ENCODE measurements at regions not wholly inside any gene's neighbourhood (a gene's known extent, or its start where the extent isn't known, plus 50 kb on each side); places are given as distances from the start of the nearest gene placed in this dataset.
"Not testable (repeated sequence)": the region's sequence is repeated elsewhere in the genome, so short reads cannot be mapped to it uniquely, and the experiment has no call there.

DNA sequence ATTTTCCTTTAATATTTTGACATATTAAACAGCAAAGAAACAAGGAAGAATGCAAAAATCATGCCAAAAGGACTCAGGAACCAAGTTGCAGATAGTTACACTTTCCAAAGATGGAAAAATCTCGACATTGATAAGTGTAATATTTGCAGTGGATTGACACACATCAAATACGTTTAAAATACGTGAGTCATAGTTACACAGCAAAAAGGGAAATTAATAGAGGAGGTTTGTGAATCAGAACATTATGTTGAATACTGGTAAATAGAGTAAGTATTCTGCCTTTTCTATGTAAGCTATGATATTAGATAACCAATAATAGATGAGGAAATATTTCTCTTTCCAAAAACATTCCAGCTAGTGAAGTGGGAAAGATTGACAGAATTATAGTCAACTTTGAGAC, 1761.3 kb upstream of the IGFBP7 start:
- no peak for DNase-seq

DNA sequence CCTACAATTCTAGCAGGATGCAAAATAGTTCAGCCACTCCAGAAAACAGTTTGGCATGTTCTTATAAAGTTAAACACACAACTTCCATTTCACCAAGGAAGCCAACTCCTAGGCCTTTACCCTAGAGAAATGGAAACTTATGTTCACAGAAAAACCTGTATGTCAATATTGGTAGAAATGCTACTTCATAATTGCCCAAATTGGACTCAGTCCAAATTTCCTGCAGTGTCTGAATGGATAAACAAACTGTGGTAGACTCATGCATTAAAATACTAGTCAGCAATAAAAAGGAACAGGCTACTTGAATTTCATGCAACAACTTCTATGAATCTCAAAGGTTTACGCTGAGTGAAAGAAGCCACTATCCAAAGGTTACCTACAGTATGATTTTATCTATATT, 1738.8 kb upstream of the IGFBP7 start:
- DNase-seq, result no peak

DNA sequence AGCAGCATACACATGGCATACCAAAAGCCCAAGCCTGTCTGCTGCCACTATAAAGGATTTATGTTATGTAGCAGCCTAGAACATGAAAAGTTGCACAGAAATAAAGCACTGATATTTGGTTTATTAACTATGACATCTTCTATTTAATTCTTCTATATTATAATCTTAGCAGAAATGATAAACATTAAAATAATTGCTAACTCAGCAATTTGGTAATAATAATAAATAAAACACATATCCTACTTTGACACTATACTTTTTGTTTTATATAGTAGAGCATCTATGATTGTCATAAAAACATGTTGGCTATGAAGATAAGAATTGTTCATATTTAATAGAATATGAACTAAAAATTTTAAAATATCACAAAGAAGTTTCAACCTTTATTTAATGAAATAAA, 1733.3 kb upstream of the IGFBP7 start:
- no peak for DNase-seq

DNA sequence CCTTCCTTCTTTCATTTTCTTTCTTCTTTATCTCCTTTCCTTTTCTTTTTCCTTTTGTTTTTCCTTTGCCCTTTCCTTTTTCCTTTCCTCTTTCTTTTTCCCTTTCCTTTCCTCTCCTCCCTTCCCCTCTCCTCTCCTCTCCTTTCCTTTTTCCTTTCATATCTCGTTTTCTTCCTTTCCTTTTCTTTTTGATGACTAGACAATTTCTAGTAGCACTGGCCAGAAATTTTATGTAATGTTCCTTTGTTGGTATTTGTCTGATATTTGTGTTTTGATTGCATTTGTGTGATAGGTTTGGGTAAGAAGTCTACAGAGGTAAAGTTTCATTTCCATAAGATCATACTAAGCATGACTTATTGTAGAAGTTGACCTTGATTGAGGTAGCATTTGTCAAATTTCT, 1722.9 kb upstream of the IGFBP7 start:
- no peak for DNase-seq

DNA sequence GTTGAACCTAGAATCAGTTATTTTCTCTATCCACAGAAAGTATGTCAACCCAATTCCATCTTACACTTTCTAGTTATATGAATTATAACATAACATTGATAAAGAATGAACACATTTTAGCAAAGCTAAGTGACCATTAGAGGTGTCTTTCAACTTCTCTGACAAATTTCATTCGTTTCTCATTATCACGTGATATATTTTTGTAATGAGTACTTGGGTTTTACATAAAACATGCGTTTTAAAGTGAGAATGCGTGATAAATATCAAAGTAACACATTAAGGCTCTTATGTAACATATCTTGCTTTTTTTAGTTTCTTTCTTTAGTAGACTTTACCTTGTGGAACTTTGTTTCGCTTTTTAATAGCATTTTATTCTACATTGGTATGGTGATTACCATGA, 1715.1 kb upstream of the IGFBP7 start:
- DNase-seq, result no peak

DNA sequence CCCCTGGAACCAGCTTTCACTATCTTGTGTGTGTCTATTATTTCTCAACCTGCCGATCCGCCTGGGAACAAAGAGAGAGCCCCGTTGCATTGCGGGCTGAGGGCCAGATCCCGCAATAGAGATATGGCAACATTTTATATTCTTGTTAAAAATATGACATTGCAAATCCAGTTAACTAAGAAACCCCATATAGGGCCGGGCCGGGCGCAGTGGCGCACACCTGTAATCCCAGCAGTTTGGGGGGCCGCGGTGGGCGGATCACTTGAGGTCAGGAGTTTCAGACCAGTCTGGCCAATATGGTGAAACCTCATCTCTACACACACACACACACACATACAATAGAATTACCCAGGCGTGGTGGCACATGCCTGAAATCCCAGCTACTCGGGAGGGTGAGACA, 1708.4 kb upstream of the IGFBP7 start:
- DNase-seq, result not testable (repeated sequence)

DNA sequence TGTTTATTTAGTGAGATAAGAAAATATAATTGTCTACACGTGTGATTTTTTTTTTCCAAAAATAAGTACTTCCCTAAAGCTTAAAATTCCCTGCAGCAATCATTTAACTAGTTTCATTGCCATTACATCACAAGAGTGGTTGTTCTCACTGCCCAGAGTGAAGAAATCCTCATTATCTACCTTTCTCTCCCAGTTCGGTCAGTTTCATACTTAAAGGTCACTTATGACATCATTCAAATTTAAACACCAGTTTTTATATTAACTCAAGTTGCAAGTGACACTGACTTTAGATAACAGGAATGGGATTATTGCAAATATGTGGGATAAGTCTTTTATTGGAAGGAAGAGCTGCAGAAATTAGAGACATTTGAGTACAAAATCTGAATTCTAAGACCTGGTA, 1699.8 kb upstream of the IGFBP7 start:
- DNase-seq, result no peak

DNA sequence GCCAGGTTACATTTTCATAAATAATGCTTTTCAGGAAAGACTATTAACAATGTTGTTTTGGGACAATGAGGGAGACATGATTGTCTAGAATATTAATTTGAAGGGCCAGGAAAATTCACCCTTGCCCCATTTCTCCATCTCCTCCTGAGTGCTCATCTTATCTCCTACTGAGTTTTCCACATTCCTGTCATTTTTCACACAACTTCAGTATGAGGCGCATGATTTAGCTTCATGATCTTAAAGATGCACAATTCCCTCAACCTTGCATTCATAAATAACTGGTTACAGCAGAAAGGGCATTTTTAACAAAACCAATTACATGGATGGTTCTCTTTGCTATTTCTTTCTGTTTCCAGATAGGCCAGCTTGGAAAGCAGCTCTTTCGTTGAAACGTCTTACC, 1699.2 kb upstream of the IGFBP7 start:
- DNase-seq, result no peak

DNA sequence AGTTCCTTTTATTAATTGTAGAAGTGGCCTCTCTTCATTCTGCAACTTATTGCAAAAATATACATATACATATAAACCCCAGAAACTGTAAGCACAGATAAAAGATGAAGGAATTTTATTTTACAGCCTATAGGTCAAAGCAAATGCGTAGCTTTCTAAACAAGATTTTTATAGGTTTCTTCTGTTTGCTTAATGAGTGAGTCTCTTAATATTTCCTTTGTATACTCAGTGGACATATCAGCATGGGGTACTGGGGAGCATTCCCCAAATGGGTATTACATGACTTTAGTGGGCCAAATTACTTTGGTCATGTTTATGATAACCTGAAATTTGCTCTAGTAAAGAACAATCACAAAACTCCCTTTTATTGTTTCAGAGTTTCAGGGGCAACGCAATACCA, 1698.6 kb upstream of the IGFBP7 start:
- DNase-seq, result no peak

DNA sequence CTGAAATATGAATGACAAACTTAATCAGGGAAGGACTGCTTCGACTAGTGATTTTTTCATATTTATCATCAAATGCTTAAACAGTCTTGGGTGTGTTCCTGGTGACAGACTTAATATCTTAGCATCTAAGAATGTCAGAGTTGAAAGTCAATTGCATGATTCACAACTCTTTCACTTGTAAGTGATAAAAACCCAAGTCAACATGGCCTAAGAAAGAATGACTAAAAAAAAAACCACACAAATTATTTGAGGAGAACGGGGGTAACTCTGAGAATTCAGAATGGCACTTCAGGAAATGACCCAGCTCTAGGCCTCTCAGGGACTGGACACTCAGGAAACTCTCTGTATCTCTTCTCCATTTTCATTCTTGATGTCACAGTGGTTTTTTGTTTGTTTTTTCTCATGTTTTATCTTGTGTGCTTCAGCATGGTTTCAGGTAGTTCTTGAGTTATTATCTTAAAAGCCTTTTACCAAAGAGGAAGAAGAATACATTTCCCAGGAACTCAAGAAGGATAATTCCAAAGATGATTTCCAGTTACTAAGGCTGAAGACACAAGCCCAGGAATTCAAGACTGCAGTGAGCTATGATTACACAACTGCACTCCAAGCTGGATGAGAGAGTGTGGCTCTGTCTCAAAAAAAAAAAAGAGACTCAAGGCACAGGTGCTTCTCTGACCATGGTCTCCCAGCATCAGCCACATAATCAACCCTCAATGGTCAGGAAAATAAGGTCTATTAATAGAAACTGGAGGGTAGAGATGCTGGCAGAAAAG, 1697.8 kb upstream of the IGFBP7 start:
- no peak for DNase-seq

DNA sequence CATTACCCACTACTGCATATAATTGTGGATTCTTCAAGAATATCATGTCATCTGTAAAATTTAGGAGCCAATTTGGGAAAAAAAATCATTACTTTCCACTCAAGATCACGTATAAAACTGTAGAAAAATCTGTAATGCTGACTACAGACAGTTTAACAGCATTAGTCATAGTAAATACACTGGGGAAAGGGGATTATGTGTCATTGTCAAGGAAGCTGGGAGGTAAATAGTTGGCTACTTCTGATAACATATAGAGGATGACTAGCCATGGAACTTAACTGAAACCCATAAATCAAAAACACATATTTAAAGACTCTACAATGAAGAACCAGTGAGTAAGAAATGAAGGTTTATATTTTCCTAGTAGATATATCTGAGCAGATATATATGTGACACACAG, 1666.4 kb upstream of the IGFBP7 start:
- DNase-seq, result no peak

DNA sequence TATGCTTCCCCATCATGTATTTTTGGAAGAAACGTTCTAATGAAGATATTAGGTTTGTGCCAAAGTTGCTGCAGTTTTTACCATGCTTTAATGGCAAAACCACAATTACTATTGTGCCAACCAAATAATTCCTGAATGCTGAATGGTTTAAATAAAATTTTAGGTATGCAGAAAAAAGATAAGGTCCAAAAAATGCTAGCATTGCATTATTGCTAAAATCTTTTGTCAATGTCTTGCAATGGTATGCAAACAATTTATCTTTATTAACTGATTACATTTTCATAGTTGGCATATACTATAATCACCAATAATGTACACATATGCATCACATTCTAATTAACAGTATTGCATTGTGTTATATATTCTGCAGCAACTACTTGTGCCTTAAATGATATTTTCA, 1657.4 kb upstream of the IGFBP7 start:
- no peak for DNase-seq

DNA sequence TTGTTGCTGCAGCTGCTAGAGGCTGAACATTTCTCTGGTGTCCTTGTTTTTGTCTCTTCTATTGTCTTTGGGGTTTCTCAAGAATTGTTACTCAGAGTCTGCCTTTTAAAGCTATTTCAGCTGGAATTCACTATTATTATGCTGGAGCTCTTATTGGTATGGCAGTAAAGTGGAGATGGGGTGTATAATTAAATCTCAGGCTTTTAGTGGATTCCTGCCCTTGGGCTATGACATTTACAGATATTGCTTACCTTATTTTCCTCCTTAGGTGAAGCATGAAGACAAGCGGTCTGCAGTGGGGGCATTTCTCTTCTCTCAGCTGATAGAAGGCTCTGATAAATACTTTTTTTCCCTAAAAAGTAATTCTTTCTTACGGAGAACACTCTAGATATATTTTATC, 1656.6 kb upstream of the IGFBP7 start:
- no peak for DNase-seq

DNA sequence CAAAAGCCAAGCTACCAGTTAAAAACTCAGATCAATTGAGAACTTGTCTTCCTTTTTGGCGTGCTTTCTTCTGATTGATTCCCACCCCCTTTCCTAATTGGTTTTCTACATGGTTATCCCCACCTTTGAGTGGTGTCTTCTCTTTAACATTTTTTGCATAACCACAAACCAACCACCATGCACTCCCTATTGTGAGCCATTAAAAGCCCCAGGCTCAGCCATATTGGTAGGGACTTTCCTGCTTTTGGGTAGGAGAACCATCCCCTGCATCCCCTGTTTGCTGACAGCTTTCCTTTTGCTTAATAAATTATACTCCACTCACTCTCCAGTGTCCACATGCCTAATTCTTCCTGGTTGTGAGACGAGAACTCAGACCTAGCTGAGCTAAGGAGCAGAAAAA, 1651.4 kb upstream of the IGFBP7 start:
- no peak for DNase-seq

DNA sequence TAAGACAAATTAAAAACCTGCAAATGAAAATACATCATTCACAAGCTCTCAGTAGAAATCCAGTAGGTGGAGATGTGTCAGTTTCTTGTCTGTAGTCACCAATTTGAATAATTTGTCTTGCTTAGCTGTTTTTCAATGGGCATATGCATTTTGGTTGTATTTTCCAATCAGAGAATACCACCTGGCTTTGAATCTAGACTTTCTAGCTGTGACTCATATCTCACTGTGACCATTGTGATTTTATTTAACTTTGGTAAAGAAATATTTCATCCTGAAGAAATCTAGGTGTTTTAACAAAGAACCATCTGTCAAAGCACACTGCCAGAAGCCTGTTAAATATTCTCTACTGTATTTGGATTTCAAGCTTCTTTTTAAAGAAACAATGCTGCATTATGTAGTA, 1650.6 kb upstream of the IGFBP7 start:
- DNase-seq, result no peak

DNA sequence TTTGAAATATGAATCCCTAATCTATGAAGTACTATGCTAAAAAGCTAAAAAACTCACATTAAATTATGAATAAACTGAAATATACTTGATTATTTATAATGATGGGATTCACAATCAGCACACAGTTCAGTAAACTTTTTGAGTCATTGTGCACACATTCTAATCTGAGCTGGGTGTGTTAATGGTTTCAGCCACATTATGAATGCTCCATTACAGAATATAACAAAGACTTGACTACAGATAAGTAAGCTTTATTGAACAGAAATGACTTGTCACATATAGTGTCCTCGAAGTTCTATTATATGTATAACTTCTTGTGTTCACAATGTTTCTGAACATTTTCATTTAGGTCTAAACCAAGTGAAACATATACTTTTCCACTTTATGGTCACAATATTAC, 1649.9 kb upstream of the IGFBP7 start:
- DNase-seq, result no peak

DNA sequence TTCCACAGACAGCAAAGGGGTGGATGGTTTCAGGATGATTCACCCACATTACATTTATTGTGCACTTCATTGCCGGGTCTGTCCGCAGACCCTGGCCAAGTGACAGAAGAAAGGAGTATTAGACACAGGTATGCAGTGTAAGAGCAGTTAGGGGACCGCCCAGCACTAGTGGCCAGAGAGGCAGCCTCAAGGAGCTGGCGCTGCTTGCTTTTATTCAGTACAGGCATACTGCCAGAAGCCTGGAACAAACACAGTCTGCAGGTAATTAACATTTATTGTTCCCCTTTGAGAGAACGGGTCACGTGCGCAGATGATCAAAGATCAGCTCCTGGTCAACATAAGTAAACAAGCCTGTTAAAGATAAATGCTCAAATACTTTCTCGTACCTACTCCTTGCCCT, 1639.0 kb upstream of the IGFBP7 start:
- DNase-seq, result no peak

DNA sequence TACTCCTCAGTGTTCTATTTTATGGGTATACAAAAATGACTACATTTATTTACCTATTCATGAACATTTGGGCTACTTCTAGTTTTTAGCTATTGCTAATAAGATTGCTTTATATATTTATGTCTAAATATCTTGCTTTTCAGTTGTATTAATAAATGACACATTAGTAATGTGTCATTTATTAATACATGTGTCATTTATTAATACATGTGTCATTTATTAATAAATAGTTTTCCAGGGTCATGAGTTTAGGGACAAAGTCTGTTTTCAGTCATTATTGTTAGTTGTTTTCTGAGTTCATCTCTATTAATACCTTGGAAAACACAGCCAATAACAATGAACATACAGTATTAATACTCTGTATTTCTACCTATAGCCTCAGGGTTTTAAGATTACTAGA, 1630.7 kb upstream of the IGFBP7 start:
- DNase-seq, result no peak

DNA sequence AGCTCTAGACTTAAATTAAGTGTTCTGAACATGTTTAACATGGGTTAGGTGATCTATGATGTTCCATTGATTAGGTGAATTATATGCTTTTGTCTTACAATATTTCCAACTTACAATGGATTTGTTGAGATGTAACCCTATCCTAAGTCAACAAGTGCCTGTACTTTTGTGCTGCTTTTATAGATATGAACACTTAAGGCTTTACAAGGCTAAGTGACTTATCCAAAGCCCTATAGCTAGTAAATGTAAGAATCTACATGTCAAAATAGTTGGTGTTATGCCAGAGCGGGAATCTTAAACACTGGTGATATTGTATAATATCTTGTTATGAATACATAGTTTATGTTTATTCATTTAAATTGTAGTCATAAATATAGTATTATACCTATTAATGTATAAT, 1629.1 kb upstream of the IGFBP7 start:
- no peak for DNase-seq

DNA sequence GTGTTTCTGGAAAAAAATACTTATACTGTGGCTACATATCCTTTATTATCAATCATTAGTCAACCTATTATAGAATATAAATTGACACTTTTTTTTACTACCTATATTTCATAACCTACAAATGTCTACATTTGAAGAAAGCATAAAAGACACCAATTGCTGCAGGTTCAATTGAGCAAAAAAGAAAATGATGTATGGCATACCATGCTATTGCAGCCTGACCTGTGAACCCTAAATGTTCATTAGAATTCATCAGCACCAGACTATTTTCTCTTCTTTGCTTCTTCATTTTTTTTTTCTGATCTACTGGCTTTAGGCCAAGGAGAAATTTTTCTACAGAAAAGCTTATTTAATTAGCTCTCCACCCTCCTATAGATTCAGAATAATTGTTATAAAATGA, 1628.2 kb upstream of the IGFBP7 start:
- no peak for DNase-seq

DNA sequence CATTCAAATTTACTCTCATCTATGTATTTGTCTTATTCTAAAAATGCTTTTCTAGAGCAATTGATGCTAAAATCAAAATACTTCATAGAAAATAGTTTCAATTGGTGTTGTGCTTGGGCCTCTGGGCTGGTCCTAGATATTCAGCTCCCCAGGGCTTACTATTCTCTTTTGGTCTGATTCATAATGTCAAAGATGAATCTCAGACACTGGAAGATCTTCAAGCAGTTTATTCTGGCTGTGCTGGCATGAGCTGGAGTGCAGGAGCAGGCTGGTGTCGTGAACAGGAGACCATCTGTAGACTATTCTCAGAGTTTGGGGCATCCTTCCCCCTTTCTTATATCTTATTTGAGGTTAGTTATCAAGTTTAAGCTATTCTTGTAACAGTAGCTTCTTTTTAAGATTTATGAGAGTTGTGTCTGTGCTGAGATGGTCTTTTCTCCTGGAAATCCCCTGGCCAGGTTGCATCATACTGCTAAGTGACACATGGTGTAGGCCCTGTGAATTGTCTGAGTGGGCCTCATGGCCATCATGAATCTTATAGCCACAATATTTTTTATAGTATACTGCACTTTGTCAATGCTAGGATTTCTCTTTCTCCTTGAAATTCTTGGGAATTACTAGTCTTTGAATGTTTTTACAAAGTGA, 1624.0 kb upstream of the IGFBP7 start:
- no peak for DNase-seq

DNA sequence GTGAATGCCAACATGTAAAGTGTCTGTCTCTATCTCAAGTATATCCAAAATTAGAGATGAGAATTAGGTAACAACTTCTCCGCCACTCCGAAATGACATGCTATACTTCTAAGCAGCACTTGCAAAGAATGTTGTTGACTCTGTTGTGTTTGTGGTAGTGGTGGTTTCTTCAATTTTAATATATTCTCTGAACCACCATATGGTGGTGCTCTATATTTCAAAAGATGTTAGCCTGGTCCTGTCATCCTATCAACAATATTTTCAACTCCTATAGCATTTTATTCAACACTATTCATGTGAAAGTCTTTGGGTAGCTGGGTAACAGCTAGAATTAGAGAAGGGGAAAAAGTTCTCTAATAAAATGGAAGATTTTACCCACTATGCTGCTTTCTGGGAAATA, 1622.8 kb upstream of the IGFBP7 start:
- no peak for DNase-seq

DNA sequence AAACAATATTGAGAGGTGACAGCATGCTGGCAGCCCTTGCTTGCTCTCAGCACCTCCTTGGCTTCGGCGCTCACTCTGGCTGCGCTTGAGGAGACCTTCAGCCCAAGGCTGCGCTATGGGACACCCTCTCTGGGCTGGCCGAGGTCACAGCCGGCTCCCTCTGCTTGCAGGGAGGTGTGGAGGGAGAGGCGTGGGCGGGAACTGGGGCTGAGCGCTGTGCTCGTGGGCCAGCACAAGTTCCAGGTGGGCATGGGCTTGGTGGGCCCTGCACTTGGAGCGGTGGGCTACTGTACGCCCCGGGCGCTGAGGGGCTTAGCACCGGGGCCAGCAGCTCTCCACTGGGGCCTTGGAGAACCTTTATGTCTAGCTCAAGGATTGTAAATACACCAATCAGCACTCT, 1613.8 kb upstream of the IGFBP7 start:
- no peak for DNase-seq

DNA sequence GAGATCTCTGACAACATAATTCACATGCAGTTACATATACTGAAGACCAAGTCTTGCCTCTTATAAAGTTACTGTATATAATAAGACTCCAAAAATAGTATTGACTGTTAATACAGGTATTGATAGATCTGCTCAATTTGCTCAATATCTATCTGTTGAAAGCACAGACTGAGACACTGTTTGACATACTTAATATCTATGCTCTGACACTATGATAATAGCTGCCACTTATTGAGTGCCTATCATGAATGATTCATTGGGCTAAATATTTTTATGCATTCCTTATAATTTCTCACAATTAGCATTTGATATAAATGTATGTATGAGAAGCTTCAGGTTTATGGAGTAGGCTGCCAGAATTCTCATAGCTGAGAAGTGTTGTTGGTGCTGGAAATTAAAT, 1600.9 kb upstream of the IGFBP7 start:
- DNase-seq, result no peak

DNA sequence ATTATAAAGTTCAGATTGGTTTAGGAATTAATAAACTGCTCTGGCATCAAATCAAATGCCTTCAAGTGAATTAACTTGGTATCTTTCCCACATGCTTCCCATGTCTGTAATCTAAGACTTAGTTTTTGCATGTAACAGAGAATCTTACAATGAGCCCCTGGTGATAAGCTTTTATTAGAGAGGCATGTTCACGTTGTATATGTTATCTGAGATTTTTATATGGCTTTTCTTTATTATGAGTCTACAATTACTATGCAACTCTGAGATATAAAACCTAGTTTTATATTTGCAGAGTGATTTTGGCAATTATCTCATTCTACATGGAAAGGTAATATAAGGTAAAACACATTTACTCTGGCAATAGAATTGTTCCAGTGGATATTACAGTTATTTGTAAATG, 1578.4 kb upstream of the IGFBP7 start:
- no peak for DNase-seq

Data from skin of body (tissue), 1 donor.